HG03097 (cell line): ENCODE measurements at regions not wholly inside any gene's neighbourhood (a gene's known extent, or its start where the extent isn't known, plus 50 kb on each side); places are given as distances from the start of the nearest gene placed in this dataset.
"Not testable (repeated sequence)": the region's sequence is repeated elsewhere in the genome, so short reads cannot be mapped to it uniquely, and the experiment has no call there.

Experiments used
- ATAC-seq: cut with Tn5 transposase; IDR thresholded peaks from one replicate; pipeline ENCODE4 v1.9.1; 2021; ENCODE audit not compliant: unreplicated experiment, low FRiP score

GRCh38 chr5:14954616-14955343 is 83.2 kb upstream of the ANKH start:
- ATAC-seq: no peak

DNA sequence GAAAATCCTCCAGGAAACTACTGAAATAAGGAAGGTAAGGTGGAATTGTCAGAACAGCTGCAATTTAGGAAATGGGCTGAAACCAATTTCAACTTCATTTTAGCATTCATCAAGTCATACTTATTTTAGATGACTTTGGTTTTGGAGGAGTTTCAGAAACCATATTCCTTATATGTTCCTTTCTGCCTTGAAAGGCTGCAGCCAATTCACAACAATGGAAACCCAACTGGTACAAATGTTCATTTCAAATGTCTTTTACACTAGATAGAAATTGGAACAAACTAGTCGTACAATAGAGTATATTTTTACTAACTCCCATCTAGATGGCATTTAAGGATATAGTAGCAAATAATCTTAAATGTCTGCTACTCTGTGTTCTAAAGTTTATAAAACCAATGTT is 82.6 kb upstream of the ANKH start:
- ATAC-seq: no peak

DNA sequence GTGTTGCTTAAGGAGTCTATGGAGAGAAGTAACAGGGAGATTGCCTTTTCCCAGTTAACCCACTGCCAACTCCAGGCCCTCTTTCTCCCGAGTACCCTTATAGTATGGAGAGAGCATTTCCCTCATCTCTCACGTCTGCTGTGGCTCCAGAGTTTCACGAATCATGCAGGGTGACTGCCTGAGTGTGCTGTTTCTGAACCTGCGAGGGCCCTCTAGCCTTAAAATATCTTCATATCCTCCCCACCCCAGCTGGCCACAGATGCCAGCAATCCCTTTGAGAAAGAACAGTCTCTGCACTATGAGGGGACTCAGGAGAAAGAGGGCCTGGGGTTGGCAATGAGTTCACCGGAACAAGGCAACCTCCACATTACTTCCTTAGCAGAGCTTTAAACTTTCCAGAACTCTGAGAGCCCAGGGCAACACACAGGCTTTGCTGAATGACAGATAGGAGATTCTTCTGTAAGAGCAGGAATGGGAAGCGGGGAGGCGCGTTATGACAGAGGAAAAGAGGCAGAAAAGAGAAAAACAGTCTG is 81.6 kb upstream of the ANKH start:
- ATAC-seq: no peak

GRCh38 chr5:14948383-14948782 is 76.8 kb upstream of the ANKH start:
- no peak for ATAC-seq

GRCh38 chr5:14946815-14947620 is 75.4 kb upstream of the ANKH start:
- no peak for ATAC-seq

DNA sequence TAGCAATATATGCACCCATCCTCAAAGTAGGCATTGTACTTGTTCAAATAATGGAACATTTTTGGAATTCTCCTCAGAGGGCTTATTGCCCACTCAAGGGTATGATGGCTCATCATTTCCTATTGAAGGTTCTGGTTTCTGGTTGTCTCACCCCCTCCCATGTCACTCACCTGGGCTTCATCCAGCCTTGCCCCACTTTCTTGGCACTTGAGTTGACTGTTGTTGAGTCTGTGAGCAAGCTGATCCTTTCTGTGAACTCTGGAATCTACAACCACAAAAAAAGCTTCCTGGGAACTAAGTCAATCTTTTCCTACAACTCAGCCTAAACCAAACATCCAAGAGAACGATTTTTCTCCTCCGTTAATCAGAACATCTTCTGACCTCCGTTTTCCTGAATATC is 73.9 kb upstream of the ANKH start:
- no peak for ATAC-seq

DNA sequence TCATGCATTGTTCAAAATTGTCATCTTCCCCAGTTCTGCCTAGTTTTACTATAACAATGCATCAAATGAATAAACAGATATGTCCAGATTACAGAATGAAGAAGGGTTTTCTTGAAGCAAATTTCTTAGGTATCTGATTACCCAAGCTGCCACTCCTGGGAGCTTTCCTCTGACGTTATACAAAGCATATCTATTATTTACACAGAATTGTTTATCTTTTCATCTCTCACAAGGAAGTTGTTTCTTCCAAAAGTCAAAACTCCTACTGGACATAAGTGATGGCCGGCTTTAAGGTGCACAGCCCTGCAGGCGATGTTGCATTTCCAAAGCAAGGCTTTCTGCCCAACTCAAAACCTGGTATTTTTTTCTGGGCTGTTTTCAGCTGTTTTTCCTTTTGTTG is 73.4 kb upstream of the ANKH start:
- no peak for ATAC-seq

DNA sequence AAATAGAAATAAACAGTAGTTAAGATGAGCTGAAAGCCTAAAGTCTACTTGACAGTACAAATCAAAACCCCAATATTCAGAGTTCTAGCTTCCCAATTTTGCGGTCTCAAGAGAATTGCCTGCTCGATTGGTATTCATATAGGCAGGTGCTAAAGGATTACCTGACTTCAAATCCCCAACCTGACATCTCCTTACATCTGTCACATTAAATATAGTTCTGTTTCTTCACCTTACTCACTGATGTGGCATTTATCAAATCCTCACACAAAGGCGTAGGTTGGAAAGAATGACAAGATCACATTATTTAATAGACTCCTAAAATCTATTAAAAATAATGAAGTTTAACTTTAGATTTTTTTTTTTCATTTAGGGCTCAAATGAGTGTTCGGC is 72.8 kb upstream of the ANKH start:
- ATAC-seq: no peak

DNA sequence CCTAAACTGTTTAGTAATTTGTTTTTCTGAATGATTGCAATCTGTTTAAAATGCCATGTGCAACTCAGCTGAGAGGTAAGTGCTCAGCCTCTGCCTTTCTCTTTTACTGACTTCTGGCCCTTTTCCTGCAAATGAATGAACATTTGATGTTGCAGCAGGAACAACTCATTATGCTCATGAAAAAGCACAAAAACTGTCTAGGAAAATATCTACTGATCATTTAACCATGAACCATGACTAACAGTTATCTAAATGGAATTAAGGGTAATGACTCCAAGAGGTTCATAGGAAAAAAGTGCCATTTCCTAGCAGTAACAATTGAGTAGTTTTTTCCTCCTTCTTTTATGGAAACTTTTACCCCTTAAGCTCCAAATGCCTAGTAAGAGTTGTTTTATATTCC is 70.6 kb upstream of the ANKH start:
- ATAC-seq: no peak

DNA sequence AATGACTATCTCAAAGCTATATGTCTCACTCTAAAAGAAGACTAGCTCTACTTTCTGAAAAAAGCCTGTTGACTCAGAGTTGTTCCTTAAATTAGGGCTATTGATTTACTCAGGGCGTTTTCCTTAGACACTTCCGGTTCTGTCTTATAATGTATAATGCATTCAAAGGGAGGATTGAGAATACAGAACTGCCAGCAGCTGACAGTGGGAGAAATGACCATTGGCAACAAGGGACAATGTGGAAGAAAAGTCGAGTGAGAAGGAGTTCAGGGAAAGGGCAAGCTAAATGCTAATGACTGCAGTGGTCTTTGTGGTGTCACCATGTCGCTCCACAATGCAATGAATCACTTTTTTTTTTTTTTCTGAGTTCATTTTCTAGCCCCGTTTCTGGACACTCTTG is 65.7 kb upstream of the ANKH start:
- no peak for ATAC-seq

DNA sequence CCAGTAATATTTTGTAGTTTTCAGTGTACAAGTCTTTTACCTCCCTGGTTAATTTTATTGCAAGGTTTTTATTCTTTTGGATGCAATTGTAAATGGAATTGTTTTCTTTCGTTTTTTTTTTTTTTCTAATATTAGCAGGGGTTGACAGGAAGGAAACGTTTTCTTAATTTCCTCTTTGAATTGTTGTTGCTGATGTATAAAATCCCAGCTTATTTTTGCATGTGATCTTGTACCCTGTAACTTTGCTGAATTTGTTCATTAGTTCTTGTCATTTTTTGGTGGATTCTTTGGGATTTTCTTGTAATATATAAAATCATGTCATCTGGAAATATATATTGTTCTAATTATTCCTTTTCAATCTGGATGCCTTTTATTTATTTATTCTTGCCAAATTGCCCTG is 65.0 kb upstream of the ANKH start:
- ATAC-seq: no peak

DNA sequence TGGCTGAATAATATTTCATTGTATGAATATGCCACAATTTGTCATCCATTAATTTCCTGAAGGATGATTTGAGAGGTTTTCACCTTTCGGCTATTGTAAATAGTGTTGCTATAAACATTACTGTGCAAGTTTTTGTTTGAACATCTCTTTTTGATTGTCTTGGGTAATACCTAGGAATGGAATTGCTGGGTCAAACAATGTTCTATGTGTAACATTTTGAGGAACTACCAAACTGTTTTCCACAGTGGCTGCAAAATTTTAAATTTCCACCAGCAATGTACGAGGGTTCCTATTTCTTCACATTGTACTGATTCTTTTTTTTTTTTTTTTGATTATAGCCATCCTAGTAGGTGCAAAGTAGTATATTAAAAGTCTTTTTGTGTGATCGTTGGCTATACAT is 63.8 kb upstream of the ANKH start:
- no peak for ATAC-seq

- ATAC-seq: no peak
Observed at GRCh38 chr5:14932902-14933469, 61.4 kb upstream of the ANKH start.

DNA sequence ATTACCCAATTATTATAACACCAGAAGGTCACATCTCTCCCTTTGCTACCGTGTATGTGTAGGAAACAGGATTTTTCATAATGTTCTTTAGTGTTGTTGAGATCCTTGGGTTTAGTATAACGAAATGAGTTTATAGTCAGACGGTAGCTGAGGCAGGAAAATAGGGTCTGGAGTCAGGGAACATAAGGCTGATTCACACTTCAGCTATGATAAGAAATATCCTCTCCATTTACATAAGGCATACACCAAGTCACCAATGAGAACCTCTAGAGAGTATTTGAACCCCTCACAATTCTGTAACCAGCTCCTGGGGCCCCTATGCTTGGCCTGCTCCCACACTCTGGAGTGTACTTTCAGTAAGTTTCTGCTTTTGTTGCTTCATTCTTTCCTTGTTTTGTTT is 58.9 kb upstream of the ANKH start:
- ATAC-seq: no peak

GRCh38 chr5:14929293-14930065 is 57.9 kb upstream of the ANKH start:
- no peak for ATAC-seq

DNA sequence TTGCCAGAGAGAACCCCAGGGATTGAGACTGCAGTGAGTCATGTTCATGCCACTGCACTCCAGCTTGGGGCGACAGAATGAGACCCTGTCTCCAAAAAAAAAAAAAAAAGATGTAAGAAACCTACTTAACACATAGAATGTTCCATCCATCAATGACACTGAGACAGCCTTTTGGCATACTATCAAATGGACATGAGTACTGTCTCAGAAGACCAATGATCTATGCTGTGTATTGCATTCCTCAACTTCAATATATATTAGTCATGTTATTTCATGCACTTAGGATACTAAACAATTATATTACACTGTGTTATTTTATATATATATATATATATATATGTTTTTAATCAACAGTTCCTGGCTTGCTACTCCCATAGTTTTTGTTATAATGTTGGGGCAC is 57.1 kb upstream of the ANKH start:
- ATAC-seq: no peak

DNA sequence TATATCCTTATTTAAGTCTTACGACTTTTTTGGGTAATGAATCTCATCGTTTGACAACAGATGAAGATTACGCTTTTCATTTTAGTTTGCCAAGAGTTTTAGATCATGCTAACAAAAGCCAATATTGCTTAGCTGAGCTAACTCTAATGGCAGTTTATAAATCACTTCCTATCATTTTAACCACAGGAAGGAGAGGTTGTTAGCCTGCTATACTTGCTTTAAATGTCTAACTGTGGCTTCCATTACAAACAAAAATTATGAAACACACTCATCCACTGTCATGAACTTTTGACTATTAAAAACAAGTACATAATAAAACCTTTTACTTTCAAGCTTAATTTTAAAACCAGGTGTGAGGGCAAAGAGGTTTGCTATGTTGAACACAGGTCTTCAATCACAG is 53.7 kb upstream of the ANKH start:
- ATAC-seq: no peak

DNA sequence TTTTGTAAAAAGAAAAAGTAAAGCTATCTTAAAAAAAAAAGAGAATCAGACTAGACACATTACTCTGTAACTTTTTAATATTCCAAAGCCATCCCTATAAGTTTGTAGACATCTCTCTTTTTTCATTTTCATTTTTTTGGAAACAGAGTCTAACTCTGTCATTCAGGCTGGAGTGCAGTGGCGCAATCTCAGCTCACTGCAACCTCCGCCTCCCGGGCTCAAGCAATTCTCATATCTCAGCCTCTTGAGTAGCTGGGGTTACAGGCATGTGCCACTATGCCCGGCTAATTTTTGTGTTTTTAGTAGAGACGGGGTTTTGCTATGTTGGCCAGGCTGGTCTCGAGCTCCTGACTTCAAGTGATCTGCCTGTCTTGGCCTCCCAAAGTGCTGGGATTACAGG is 51.4 kb upstream of the ANKH start:
- ATAC-seq: not testable (repeated sequence)

GRCh38 chr5:14922456-14922855 is 50.9 kb upstream of the ANKH start:
- ATAC-seq: no peak
